ENCODE measurements at regions not wholly inside any gene's neighbourhood (a gene's known extent, or its start where the extent isn't known, plus 50 kb on each side); places are given as distances from the start of the nearest gene placed in this dataset.

DNA sequence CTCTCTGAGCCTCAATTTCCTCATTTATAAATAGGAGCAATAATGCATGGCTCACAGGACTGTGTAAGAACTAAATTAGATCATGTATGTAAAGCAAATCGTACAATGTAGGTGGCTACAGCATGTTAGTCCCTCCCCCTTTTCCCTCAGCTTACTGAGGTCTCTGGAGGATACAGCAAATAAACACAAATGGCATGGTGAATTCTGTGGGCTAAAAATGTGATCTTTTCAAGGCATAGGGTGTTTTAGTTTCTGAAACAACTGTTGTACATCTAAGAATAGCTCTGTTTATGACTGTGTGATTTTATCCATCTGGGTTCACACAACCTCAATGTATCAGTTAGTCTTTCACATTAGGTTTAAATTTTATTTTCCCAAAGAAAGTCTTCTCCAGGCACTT is 121.2 kb upstream of the PLEKHG7 start:
- DNase-seq (ENCODE audit: low spot score) = no peak

DNA sequence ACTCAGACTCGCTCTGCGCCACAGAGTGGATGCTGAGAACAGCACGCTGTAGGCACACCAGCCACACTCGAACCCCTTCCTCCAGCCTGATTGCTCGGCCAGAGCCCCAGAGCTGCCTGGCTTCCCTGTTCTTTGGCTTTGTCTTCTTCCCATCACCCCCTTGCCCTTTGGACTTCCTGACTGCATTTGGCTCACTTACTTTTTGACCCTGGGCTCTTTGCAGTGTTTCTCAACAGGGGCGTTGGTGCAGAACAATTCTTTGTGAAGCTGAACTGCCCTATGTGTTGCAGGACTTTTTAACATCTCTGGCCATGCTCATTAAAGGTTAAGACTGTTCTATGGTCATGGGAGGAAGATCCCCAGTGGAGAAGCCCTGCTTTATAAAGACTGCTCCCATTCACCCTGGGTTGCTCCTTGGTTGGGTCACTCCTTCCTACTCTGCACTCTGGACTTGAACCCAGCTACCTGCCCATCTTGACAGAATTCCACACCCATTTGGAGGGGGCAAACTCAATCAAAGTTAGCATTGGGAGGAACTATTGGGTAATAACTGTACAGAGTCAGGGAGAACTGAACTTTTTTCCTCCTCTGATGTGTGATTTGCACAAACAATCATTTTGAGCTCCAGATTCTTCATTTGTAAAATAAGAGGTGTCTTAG is 127.7 kb upstream of the PLEKHG7 start:
- DNase-seq (ENCODE audit: low spot score) = no peak

DNA sequence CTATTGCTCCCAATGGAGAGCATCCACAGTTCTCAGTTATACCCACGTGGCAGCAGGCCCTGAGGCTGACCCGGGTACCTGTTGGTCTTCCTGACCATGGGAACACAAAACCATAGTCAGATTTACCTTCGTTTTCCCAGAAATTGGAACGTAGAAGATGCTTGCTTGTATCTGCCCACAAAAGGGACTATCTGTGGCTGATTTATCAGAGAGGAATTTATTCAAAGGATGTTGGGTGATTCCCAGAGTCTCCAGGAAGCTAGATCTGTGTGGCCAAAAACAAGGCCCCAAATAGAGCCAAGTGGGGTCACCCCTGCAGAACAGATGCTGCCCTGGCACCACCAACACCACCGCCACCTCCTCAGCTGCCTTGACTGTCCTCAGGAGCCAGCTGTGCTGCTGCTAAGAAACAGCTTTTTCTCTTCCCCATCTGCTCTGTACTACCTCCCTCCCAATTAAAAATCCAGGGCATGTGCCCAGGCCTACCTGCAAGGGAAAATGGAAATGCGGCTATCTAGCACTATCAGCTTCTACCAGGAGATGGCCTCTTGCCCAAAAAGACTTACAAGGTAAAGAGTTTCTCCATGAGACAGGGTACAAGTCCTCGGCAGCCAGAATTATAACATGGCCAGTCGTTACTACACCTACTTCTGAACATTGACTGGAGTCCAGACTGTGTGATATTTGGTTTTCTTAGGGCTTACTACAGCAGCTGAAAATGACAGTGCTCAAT is 128.6 kb upstream of the PLEKHG7 start:
- no peak for DNase-seq (ENCODE audit: low spot score)

GRCh38 chr12:92573104-92573503 is 129.7 kb upstream of the PLEKHG7 start:
- no peak for DNase-seq (ENCODE audit: low spot score)

DNA sequence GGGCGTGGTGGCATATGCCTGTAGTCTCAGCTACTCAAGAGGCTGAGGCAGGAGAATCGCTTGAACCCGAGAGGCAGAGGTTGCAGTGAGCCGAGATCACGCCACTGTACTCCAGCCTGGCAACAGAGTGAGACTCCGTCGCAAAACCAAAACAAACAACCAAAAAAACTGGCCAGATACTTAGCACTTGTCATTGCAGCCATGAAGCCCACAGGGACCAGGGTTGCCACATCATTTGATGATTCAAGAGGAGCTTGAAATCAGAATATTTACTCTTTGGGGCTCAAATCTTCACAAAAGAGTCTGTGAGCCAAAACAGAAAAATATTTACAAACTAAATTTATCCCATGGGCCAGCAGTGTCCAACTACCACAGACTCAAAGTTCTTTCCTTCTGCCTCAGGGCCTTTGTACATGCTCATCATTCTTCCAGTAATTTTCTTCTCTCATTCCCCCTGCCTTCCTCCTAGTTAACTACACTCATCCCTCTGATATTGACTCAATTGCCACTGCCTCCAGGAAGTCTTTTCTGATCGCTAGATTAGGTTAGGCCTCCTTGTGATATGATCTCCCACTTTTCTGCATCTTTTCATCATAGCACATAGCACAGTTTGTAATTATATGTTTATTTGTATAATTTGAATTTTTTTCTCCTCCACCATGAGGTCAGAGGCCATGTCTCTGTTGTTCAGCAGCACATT is 130.8 kb upstream of the PLEKHG7 start:
- no peak for DNase-seq (ENCODE audit: low spot score)

DNA sequence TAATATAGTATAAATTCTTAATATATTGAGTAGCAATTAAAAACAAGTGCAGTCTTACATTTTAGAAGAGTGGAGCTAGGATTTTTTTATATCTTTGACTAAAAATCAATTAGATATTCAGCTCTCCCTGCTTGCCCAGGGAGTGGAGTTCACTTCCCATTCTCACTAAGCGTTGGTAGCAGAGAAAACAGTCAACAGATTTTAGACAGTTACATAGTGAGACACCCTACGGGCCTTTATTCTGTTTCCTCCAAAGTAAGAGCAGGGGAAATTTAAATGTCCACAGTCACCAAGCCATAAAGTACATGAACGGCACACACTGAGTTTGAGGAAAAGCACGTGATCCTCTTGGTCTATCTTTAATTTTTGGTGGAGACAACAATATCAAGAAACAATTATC is 131.6 kb upstream of the PLEKHG7 start:
- DNase-seq (ENCODE audit: low spot score) = no peak

DNA sequence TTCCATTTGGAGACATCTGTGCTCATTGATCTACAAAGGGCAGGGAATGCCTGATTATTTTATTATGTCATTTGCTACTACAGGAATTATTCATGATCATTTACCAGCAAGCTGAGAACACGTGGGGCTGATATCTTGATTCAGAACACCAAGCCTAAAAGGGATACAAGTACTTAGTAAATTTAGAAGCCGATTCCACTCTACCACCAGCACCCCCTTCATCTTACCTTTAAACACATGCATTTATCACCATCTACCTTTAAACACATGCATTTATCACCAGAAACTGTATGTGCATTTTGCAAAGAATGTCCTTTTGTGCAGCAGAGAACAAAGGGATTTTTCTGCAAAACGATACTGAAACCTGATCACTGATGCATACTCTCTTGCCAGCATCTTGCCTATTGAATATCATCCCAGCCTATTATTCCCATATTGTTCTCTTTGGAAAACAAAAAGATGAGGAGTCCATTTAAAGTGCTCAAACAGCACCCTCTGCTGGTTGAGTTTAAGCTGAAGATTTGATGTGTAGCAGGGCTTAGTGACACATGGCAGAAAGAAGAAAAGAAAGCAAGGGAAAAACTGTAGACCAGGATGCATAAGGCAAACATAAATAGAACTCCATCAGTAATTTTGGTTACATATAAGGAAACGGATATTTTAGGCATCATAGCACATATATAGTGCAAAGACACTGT is 132.6 kb upstream of the PLEKHG7 start:
- DNase-seq (ENCODE audit: low spot score) = peak; percentile 82

DNA sequence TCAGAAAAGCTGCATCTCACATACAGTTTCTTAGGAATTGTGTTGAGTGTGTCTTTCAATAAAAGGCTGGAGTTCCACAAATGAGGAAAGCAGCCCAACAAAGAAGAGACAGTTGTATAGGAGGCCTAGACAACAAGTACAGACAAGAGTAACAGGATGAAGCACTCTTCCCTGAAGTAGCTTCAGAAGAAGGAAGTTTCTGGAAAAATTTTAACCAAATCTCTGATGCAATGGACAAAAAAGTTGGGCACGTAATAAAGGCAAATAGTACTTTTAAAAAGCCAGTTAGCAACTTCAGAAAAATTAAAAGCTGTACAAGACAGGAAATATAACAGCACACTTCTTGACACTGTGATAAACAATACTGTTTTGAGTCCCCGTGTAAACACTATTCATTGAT is 134.1 kb upstream of the PLEKHG7 start:
- DNase-seq (ENCODE audit: low spot score) = no peak

- DNase-seq (ENCODE audit: low spot score) = no peak
These were observed 136.3 kb upstream of the PLEKHG7 start for GRCh38 chr12:92566448-92567019.

- DNase-seq (ENCODE audit: low spot score) = no peak
These were observed 139.0 kb upstream of the PLEKHG7 start for GRCh38 chr12:92563819-92564218.

- no peak for DNase-seq (ENCODE audit: low spot score)
These were observed 140.6 kb upstream of the PLEKHG7 start for GRCh38 chr12:92562063-92562734.

DNA sequence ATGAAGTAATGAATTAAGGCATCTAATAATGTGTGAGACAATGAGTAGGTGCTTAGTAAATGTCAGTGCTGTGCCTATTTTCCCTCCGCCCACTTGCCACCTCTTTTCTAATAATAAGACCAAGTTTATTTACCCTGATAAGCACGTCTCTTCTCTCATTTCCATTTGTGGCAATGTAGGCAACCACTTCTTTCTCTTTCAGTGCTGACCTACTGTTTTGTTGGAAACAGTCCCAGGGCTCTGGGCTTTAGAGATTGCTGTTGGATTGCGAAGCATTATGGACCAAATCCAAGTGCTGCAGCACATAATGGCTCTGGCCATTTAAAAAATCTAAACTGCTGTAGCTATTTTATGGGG is 141.3 kb upstream of the PLEKHG7 start:
- DNase-seq (ENCODE audit: low spot score) = no peak

- DNase-seq (ENCODE audit: low spot score) = no peak
These were observed 141.9 kb upstream of the PLEKHG7 start for GRCh38 chr12:92560713-92561542.

DNA sequence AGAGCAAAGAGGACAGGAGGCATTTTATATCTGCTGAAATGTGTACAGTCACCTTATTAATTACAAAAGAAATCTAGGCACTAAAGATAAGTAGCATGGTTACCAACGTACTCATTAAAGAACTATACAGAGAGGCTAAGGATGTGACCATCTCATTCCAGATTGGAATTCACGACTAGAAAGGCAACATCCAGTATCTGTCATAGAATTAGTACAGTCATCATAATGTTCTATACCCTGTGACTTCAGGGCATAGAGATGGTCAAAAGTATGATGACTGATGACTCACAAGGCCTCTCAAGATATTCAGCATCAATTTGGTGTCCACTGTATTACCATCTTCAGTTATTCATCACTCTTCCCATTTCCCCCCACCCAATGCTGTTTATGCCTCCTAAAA is 144.0 kb upstream of the PLEKHG7 start:
- DNase-seq (ENCODE audit: low spot score) = no peak

DNA sequence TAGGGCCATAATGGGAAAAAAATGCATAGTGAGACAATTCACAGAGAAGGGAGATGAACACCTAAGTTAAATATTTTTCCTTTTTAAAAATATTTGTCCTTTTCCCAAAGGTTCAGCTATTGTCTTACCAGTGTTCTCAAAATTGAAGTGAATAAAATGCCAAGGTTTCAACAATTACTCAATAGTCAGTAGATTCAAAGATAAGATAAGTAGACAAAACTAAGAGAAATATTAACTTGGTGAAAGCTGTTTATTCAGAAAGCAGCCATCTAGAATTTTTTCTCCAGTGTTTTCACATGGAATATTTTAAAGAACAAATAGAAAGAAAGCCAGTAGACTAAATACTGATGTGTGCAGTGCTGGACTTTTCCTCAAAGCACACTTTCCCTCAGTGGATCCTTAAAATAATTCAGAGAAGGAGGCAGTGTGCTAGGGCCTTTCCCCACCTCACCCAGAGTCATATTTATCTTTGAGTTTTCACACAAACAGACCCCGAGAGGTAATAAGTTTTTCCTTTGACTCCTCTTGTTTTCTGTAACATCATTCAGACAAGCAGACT is 144.5 kb upstream of the PLEKHG7 start:
- DNase-seq (ENCODE audit: low spot score) = no peak

GRCh38 chr12:92557422-92557724 is 145.4 kb upstream of the PLEKHG7 start:
- no peak for DNase-seq (ENCODE audit: low spot score)

GRCh38 chr12:92556637-92557421 is 146.0 kb upstream of the PLEKHG7 start:
- no peak for DNase-seq (ENCODE audit: low spot score)

GRCh38 chr12:92556141-92556540 is 146.6 kb upstream of the PLEKHG7 start:
- no peak for DNase-seq (ENCODE audit: low spot score)

DNA sequence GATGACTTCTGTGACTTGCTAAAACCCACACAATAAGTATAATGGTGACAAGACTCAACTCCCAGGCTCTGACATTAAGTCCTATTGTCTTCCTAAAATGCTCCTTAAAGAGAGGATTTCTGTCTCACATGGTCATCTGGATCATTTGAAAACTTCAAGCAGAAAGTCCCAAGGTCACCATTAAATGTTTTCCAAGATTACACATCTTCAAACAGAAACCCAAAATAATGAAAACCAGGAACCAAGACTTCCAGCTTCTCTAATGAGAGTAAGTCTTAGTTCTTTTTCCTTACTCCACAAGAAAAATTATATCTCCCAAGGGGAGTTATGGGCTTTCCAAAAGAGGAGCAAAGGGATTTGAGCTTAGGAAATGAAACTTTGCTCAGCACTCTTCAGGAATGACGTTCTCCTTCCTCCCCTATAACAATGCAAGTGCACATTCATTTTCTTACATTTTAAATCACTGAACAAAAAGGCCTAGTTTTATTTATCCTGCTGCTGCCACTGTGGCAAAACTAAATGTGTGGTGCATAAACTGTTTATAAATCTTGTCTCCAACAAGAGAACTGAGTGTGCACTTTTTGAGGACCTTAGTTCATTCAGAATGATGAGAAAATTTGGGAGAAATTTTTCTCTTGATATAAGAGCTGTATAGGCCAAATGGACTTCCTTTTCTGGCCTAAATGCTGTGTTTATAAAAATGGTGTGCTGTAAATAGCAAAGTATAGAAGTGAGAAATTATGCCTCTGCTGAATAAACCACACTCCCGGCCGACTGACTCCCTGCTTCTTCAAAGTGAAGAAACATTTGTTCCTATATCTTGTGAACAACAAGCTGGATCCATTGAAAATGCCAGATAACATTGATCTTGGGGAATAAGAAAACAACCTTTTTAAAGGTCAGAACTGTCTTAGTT is 148.4 kb upstream of the PLEKHG7 start:
- no peak for DNase-seq (ENCODE audit: low spot score)

All from LoVo (cell line).